ENCODE measurements at regions not wholly inside any gene's neighbourhood (a gene's known extent, or its start where the extent isn't known, plus 50 kb on each side); places are given as distances from the start of the nearest gene placed in this dataset.

DNA sequence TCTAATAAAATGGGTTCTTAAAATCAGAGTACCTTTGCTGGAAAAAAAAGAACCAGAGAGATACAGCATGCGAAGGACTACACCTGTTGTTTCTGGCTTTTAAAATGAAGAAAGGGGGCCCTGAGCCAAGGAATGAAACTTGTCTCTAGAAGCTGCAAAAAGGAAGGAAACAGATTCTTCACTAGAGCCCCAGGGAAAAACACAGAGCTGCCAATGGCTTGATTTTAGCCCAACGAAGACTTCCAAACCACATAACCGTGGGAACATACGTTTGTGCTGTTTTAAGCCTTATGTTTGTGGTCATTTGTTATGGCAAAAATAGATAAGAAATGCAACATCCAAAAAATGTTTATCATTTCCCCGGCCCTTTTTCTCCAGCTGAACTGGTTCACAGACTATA lies 780.0 kb downstream of the SORCS1 start:
- DNase-seq (ENCODE audit: low spot score) = no peak
- in situ Hi-C loops (cut with MboI; ENCODE audit: low pct_unique_long_range_greater_than_20kb, low sequenced_read_pairs, unreplicated experiment) = no loop called here
- TF ChIP-seq, protein P1, sequence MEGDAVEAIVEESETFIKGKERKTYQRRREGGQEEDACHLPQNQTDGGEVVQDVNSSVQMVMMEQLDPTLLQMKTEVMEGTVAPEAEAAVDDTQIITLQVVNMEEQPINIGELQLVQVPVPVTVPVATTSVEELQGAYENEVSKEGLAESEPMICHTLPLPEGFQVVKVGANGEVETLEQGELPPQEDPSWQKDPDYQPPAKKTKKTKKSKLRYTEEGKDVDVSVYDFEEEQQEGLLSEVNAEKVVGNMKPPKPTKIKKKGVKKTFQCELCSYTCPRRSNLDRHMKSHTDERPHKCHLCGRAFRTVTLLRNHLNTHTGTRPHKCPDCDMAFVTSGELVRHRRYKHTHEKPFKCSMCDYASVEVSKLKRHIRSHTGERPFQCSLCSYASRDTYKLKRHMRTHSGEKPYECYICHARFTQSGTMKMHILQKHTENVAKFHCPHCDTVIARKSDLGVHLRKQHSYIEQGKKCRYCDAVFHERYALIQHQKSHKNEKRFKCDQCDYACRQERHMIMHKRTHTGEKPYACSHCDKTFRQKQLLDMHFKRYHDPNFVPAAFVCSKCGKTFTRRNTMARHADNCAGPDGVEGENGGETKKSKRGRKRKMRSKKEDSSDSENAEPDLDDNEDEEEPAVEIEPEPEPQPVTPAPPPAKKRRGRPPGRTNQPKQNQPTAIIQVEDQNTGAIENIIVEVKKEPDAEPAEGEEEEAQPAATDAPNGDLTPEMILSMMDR (IDR thresholded peaks at IDR 0.05; ENCODE audit: extremely low read depth, insufficient read depth, missing control alignments) = no peak

DNA sequence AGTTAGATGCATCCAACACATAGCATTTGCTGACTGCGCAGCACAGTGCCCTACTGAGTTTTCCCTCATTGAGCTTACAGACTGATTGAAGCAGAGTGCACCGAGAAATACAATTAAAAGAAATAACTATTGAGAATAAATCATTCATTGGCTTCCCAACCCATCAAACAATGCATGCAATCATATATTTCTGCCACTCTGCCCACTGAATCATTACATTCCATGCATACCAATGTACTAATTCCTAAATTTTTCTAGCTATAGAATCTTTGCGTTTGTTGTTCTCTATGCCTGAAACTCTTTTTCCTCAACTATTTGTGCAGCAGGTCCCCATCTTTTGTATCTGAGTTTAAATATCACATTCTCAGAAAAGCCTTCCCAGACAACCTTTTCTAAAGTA lies 783.8 kb downstream of the SORCS1 start:
- in situ Hi-C loops (cut with MboI; ENCODE audit: low pct_unique_long_range_greater_than_20kb, low sequenced_read_pairs, unreplicated experiment) = no loop called here
- TF ChIP-seq, protein P1 (IDR thresholded peaks at IDR 0.05; ENCODE audit: extremely low read depth, insufficient read depth, missing control alignments) = no peak
- no peak for DNase-seq (ENCODE audit: low spot score)

DNA sequence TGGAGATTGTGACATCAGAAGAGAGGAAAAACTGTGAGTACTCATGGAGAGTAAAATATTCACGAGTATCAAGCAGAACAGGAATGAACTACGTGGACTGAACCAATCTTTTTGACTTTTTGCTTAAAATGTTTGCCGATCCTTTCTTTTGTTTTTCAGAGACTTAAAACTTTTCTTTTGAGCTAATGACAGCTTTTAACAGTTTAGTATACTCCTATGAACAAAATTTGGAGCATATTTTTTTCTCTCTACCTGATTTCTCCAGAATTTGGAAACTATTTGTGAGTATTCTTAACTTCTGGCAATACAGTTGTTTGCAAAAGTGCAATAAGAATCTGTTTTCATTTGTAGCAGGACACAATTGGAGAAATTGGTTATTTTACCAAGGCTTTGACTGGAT lies 786.3 kb downstream of the SORCS1 start:
- in situ Hi-C loops (cut with MboI; ENCODE audit: low pct_unique_long_range_greater_than_20kb, low sequenced_read_pairs, unreplicated experiment) = no loop called here
- TF ChIP-seq, protein P1 (IDR thresholded peaks at IDR 0.05; ENCODE audit: extremely low read depth, insufficient read depth, missing control alignments) = no peak
- DNase-seq (ENCODE audit: low spot score) = no peak

DNA sequence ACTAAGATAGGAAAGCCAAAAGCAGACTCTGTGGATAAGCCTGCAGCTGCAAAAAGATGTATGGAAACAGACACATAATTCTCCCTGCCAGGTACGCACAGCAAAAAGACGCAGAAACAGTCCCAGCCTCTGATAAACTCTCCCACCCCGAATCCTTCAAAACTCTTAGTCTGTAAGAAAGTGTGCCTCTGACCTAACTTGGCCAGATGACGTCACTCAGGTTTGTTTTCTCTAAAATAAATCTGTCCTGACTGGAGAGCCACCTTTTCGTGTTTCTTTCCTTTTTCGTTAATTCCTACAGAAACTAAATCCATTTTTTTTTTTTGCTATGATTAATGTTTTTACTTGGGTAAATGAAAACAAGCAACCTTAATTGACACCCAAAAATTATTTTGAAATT lies 793.8 kb downstream of the SORCS1 start:
- TF ChIP-seq, protein P1 (IDR thresholded peaks at IDR 0.05; ENCODE audit: extremely low read depth, insufficient read depth, missing control alignments) = no peak
- DNase-seq (ENCODE audit: low spot score) = no peak

DNA sequence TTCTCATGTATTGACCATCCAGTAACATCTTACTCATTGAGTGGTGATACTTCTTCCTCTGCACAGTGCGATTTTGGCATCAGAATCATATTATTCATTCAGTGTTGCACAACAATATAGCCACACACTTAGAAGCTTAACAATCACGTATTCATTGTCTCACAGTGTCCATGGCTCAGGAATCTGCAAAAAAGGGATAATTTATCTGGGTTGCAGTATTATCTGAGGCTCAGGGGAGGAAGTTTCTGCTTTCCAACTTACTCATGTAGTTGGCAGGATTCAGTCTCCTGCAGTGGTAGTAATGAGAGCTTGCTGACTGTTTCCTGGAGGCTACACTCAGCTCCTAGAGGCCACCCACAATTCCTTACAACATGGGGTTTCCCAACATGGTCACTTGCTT lies 803.6 kb downstream of the SORCS1 start:
- in situ Hi-C loops (cut with MboI; ENCODE audit: low pct_unique_long_range_greater_than_20kb, low sequenced_read_pairs, unreplicated experiment) = no loop called here
- TF ChIP-seq, protein P1 (IDR thresholded peaks at IDR 0.05; ENCODE audit: extremely low read depth, insufficient read depth, missing control alignments) = no peak
- DNase-seq (ENCODE audit: low spot score) = no peak

More for the DNA sequence above, 793.8 kb downstream of the SORCS1 start:
- in situ Hi-C loops (cut with MboI; ENCODE audit: low pct_unique_long_range_greater_than_20kb, low sequenced_read_pairs, unreplicated experiment) = no loop called here

DNA sequence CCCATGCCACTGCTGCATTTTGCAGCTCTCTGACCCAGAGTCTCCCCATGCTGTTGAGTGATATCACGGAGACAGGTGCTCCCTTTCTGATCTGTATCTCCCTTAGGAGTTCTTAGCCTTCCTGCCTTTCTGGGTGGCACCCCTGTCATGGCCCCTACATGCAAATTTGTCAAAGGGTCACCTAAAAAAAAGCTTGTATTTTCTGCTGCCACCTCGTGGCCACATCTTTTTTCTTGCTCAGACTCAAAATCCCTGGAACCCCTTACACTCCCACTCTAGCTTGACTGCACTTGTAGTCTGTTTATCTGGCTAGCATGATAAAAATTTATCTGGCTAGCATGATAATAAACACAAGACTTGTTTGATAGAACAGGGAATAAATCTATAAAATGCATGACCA lies 809.1 kb downstream of the SORCS1 start:
- in situ Hi-C loops (cut with MboI; ENCODE audit: low pct_unique_long_range_greater_than_20kb, low sequenced_read_pairs, unreplicated experiment) = no loop called here
- DNase-seq (ENCODE audit: low spot score) = no peak
- TF ChIP-seq, protein P1 (IDR thresholded peaks at IDR 0.05; ENCODE audit: extremely low read depth, insufficient read depth, missing control alignments) = peak; percentile 34

DNA sequence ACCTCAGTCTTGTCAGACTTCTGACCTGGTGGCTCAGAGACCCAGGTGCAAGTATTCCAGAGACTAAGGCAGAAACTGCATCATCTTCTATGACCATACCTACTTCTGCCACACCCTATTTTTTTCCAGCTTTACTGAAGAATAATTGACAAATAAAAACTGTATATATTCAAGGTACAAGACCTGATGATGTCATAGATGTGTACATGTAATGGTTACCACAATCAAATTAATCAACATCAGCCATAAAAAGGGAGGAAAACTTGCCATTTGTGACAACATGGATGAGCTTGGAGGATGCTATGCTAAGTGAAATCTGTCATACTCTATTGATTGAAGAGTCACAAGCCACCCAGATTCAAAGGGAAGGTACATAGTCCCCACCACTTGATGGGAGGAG lies 815.6 kb downstream of the SORCS1 start:
- TF ChIP-seq, protein P1 (IDR thresholded peaks at IDR 0.05; ENCODE audit: extremely low read depth, insufficient read depth, missing control alignments) = no peak
- in situ Hi-C loops (cut with MboI; ENCODE audit: low pct_unique_long_range_greater_than_20kb, low sequenced_read_pairs, unreplicated experiment) = no loop called here
- no peak for DNase-seq (ENCODE audit: low spot score)

All from GM13977 (cell line).